Hepatic stellate cell (primary cell): ENCODE measurements at regions not wholly inside any gene's neighbourhood (a gene's known extent, or its start where the extent isn't known, plus 50 kb on each side); places are given as distances from the start of the nearest gene placed in this dataset.

Source experiments
- DNase-seq: peaks from one replicate; pipeline ENCODE4 v3.0.0; 2011; ENCODE audit warnings: low spot score

- DNase-seq: no peak
Observed at GRCh38 chr1:239831577-239832355, 259.9 kb upstream of the FMN2 start.

GRCh38 chr1:239833723-239834122, 258.0 kb upstream of the FMN2 start:
- DNase-seq: no peak

DNA sequence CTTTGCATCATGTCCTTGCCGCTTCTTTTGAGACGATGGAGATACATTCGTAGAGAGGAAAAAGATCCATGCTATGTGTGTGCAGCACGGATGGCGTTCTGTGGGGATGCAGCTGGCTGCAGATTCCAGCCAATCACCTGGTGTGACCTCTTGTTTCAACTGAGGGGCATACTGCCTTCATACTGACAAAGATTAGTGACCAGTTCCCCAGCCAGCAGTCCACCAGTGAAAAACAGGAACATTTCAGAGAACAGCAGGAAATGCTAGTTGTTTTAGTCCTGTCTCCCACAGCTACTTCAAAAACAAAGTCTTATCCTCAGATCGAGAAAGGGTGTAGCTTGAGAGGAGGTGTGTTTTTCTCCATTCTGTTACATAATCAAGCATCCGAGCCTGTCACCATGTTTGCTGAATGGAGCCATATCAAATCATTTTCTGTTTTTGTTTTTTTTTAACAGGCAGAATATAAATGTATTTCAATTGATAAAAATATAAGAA, 255.7 kb upstream of the FMN2 start:
- DNase-seq: no peak

- no peak for DNase-seq
Observed at GRCh38 chr1:239840336-239840735, 251.3 kb upstream of the FMN2 start.

DNA sequence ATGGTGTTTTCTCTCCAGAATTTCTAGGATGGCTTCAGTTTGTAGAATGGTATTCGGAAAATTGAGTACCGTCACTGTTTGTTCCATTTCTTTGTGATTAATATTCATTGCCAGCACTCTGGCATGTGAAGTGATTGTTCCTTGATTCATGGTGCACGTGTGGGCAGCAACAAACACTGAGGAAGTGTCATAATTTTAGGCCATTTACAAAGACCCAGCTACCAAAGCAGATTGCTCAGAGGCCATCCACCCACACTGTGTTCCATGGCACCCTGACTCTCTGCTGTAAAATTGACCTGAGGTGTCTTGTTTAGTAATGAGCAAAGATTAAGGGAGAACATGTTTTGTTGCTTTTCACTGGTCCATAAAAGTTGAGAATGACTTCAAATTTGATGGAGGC, 250.9 kb upstream of the FMN2 start:
- no peak for DNase-seq

DNA sequence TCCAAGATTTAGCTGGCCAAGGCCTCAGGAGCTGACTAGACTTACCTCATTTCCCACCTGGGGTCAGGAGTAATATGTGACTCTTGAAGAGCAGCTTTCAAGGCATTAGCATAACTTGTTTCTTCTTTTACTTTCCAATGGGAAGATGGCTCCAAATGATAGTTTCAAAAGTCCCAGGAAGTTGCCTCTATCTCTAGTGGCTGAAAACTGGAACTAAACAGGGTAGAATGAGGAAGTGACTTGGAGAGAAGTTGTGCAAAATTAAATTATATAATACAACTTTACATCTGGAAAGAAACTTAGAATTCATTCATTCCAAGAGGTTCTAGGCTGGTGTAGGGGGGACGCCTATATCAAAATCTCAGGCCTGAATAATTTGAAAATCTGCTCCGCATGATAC, 250.1 kb upstream of the FMN2 start:
- no peak for DNase-seq

- DNase-seq: no peak
Observed at GRCh38 chr1:239843541-239843940, 248.1 kb upstream of the FMN2 start.

DNA sequence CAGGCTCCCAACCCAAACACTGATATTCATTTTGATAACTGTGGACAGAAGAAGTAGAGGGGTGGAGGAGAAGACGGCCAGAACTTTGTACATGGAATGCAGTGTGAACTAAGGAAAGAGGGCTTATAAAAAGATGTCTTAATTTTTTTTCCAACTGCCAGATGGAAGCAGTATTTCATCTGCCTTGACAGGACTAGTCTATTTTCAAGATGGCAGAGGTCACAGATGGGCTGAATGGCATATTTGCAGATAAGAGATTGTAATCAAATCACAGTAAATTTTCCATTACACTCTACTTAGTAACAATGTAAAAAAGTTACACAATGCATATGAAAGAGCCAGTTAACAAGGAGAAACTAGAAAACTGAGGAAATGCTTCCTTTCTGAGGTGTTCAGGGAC, 246.8 kb upstream of the FMN2 start:
- DNase-seq: no peak

DNA sequence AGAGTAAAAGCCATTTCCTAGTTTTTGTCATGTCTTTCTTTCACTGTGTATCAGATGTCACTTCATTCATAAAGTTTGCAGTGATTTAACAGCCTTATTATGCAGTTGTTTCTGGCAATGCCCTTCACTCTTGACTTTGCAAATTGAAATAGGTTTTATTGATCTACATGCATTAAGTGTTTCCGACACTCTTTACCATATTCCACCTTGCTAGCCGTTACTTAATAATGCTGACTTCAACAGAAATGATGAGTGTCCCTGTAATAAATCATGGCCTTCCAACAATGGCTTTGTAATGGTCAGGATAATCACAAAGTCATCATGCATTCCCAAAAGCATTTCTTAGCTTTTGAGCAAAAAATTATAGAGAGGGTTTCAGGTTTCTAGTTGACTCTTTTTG, 236.8 kb upstream of the FMN2 start:
- DNase-seq: no peak

GRCh38 chr1:239856067-239856466, 235.6 kb upstream of the FMN2 start:
- no peak for DNase-seq

DNA sequence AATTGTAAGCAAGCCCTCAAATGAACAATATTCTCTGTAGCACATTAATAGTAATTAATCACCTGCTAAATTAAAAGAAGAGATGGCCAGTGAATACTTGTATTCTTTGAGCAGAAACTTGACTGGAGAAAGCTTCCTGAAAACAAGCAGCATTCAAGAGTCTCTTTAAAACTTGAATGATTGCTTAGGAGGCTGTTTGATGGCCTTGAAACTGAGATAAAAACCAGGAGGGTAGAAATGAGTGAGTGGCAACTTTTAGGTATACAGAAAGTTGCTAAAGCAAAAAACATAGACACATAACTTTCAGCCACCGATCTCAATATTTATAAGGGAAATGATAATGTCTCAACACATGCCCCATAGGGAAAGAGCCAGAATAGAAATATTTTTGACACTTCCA, 234.8 kb upstream of the FMN2 start:
- no peak for DNase-seq

GRCh38 chr1:239858057-239858456, 233.6 kb upstream of the FMN2 start:
- DNase-seq: no peak

DNA sequence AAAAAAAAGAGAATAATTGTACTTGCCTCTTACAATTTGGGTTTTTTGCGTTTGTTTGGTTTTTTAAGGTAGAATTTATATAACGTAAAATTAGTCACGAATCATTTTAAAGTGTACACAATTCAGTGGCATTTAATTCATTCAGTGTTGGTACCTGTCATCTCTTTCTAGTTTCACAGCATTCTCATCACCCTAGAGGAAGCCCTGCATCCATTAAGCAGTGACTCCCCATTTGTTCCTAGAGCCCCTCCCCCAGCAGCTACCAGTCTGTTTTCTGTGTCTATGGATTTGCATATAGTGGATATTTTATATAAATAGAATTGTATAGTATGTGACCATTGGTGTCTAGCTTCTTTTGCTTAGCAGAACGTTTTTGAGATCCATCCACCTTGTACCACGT, 233.2 kb upstream of the FMN2 start:
- no peak for DNase-seq

- DNase-seq: no peak
Observed at GRCh38 chr1:239861985-239862384, 229.7 kb upstream of the FMN2 start.

GRCh38 chr1:239868058-239868832, 223.4 kb upstream of the FMN2 start:
- no peak for DNase-seq

DNA sequence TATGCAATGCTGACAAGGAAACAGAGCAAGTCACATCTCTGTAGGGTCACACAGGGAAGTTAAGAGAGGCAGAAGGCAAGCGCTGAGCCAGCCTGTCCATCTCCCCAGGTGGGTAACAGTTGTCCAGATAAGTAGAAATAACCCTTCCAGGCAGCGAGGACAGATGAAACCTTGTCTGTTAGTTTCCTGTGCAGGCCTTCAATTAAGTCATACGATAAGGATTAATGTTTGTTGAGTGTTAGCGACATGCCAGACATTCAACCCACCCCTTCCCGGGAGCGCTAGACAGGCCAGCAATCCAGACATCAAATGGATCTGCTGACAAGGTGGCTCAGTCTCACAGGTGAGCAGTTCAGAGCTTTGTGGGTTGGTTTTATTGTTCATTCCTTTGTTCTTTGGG, 221.5 kb upstream of the FMN2 start:
- no peak for DNase-seq

GRCh38 chr1:239872626-239873025, 219.1 kb upstream of the FMN2 start:
- no peak for DNase-seq

DNA sequence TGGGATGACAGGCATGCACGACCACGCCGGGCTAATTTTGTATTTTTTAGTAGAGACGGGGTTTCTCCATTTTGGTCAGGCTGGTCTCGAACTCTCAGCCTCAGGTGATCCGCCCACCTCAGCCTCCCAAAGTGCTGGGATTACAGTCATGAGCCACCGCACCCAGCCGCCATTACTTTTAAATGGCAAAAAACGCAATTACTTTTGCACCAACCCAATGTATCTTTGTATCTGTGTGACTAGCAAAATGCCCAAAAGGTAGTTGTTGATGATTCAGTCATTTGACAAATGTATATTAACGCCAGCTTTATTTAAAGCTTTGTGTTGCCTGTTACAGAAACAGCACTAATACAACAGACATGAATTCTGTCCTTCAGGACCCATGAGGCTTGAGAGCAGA, 216.9 kb upstream of the FMN2 start:
- no peak for DNase-seq

GRCh38 chr1:239879321-239880170, 212.1 kb upstream of the FMN2 start:
- DNase-seq: no peak

DNA sequence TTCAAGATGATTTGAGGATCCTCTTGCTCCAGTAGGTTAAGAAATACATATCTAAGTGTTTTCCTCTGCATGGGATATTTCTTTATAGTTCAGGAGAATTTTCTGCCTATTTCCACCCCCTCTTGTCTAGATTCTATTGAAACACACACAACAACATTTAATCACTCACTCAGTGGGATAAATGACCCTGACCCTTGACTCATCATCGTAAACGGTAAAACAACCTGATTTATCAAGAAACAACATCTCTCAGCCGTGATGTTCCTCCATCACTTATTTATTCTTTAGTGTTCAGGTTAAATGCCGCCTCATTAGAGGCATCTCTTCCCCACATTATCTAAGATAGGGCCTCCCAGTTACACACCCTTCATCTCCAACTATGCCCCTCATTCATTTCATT, 208.7 kb upstream of the FMN2 start:
- DNase-seq: no peak

DNA sequence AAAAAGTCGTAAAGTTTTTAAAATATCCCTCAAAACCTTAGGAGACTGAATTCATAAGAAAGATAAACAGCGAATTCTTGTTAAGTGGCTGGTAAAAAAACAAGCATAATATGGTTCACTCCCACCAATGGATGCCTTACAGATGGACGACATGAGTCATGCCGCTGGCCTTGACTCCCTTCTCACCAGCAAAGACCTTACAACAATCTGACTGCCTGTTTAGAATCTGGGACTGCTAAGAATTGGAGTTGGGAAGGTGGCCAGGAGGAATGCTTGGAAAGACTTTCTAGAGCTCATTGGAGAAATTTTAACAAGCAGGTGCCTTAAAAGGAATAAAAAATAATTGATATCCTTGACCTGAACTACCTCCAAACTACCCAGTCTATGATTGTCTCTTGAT, 206.9 kb upstream of the FMN2 start:
- no peak for DNase-seq

GRCh38 chr1:239886266-239886665, 205.4 kb upstream of the FMN2 start:
- no peak for DNase-seq

DNA sequence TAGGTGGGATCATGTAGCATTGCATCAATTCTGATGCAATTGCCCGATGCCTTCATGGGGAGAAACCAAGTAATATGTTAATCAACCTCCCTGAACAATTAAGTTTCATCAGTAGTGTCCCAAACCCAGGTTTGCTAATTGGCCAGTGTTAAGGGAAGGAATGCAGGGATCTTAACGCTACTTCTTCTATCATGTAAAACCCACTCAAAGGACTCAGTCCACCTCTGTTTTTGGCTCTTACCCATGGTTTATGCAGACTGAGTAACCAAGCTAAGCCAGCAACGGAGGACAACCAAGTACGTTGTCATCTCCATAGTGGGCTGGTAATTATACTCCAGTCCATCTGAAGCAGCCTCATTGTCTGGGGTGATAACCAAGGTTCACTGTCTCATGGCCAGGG, 203.0 kb upstream of the FMN2 start:
- DNase-seq: no peak
